Frontal cortex (tissue), 3 donors: ENCODE measurements at regions not wholly inside any gene's neighbourhood (a gene's known extent, or its start where the extent isn't known, plus 50 kb on each side); places are given as distances from the start of the nearest gene placed in this dataset.

ENCODE experiments used
- DNase-seq, 2 donors: peaks; one replicate each; pipeline ENCODE4 v3.0.0; 2012; ENCODE audit warnings: low spot score in 2 of 2
- FAIRE-seq: peaks from 2 replicates; lab custom pipeline; 2012; peaks lifted over from hg19 to GRCh38; lab: Jason Lieb, UNC
- donor health status: control.
- donor health status: control.
- donor health status: control.

GRCh38 chr11:105553025-105553424, 56.8 kb upstream of the GRIA4 start:
- FAIRE-seq = no peak
- DNase-seq = no peak

GRCh38 chr11:105548359-105548758, 61.5 kb upstream of the GRIA4 start:
- FAIRE-seq (no peak), DNase-seq (no peak)

- no peak for DNase-seq
- no peak for FAIRE-seq
Measured at GRCh38 chr11:105538588-105538987, 71.3 kb upstream of the GRIA4 start.

- DNase-seq (no peak), FAIRE-seq (no peak)
Measured at GRCh38 chr11:105537531-105537930, 72.3 kb upstream of the GRIA4 start.

- DNase-seq = no peak
Measured at GRCh38 chr11:105524286-105524685, 85.6 kb upstream of the GRIA4 start.

GRCh38 chr11:105520706-105521345, 89.0 kb upstream of the GRIA4 start:
- FAIRE-seq (no peak), DNase-seq (no peak)

More at GRCh38 chr11:105524286-105524685, 85.6 kb upstream of the GRIA4 start:
- FAIRE-seq = no peak

- FAIRE-seq = no peak
Measured at GRCh38 chr11:105507496-105508254, 102.2 kb upstream of the GRIA4 start.

GRCh38 chr11:105492010-105492409, 117.9 kb upstream of the GRIA4 start:
- no peak for FAIRE-seq
- no peak for DNase-seq

More at GRCh38 chr11:105507496-105508254, 102.2 kb upstream of the GRIA4 start:
- DNase-seq = no peak

- FAIRE-seq = no peak
- no peak for DNase-seq
Measured at GRCh38 chr11:105491394-105491793, 118.5 kb upstream of the GRIA4 start.

GRCh38 chr11:105490333-105490732, 119.5 kb upstream of the GRIA4 start:
- no peak for DNase-seq
- FAIRE-seq = no peak

- no peak for FAIRE-seq
Measured at GRCh38 chr11:105489446-105489845, 120.4 kb upstream of the GRIA4 start.

GRCh38 chr11:105486929-105487328, 122.9 kb upstream of the GRIA4 start:
- DNase-seq (no peak), FAIRE-seq (no peak)

More at GRCh38 chr11:105489446-105489845, 120.4 kb upstream of the GRIA4 start:
- peak in 1 of 2 donors; percentile 6 for DNase-seq

- no peak for FAIRE-seq
Measured at GRCh38 chr11:105469931-105470330, 139.9 kb upstream of the GRIA4 start.

GRCh38 chr11:105468154-105468553, 141.7 kb upstream of the GRIA4 start:
- DNase-seq (no peak), FAIRE-seq (no peak)

More at GRCh38 chr11:105469931-105470330, 139.9 kb upstream of the GRIA4 start:
- DNase-seq = no peak

- FAIRE-seq (no peak), DNase-seq (no peak)
Measured at GRCh38 chr11:105466582-105467228, 143.2 kb upstream of the GRIA4 start.

GRCh38 chr11:105458071-105458470, 151.8 kb upstream of the GRIA4 start:
- no peak for DNase-seq
- FAIRE-seq = no peak

GRCh38 chr11:105456950-105457349, 152.9 kb upstream of the GRIA4 start:
- DNase-seq (no peak), FAIRE-seq (no peak)

- FAIRE-seq = no peak
- DNase-seq = no peak
Measured at GRCh38 chr11:105449100-105449734, 160.7 kb upstream of the GRIA4 start.

GRCh38 chr11:105448703-105449079, 161.2 kb upstream of the GRIA4 start:
- DNase-seq (no peak), FAIRE-seq (no peak)

- no peak for FAIRE-seq
- DNase-seq = no peak
Measured at GRCh38 chr11:105447936-105448702, 161.8 kb upstream of the GRIA4 start.
